Astrocyte (in vitro differentiated cells and primary cell): ENCODE measurements at regions not wholly inside any gene's neighbourhood (a gene's known extent, or its start where the extent isn't known, plus 50 kb on each side); places are given as distances from the start of the nearest gene placed in this dataset.
A peak's percentile ranks its signal among the peaks of the same experiment; 100 is the strongest.

ENCODE experiments used
- DNase-seq: peaks from one replicate; pipeline ENCODE4 v3.0.0-alpha.2; 2010; ENCODE audit warnings: low read depth
- FAIRE-seq: peaks from 2 replicates; lab custom pipeline; 2011; peaks lifted over from hg19 to GRCh38; lab: Jason Lieb, UNC
- H2AFZ ChIP-seq: 2 replicates; pipeline ENCODE4 v1.6.0; 2012; ENCODE audit warnings: low read depth, low read length, inconsistent platforms
- H3K27ac ChIP-seq: 2 replicates; pipeline ENCODE4 v1.5.1; 2011; ENCODE audit warnings: low read depth, low read length, inconsistent platforms
- H3K27me3 ChIP-seq: 2 replicates; pipeline ENCODE4 v1.6.0; 2011; ENCODE audit warnings: low read length, inconsistent platforms; ENCODE audit not compliant: insufficient read depth
- H3K36me3 ChIP-seq: 2 replicates; pipeline ENCODE4 v1.5.1; 2011; ENCODE audit warnings: low read length, inconsistent platforms; ENCODE audit not compliant: insufficient read depth
- H3K4me1 ChIP-seq: 2 replicates; pipeline ENCODE4 v1.5.1; 2011; ENCODE audit warnings: low read length, inconsistent platforms; ENCODE audit not compliant: insufficient read depth
- H3K4me2 ChIP-seq: 2 replicates; pipeline ENCODE4 v1.6.0; 2012; ENCODE audit warnings: low read length, inconsistent platforms
- H3K4me3 ChIP-seq: 2 replicates; pipeline ENCODE4 v1.5.1; 2011; ENCODE audit warnings: low read depth, mild to moderate bottlenecking, low read length, inconsistent platforms; ENCODE audit not compliant: insufficient read depth
- H3K79me2 ChIP-seq: 2 replicates; pipeline ENCODE4 v1.6.0; 2012; ENCODE audit warnings: mild to moderate bottlenecking, low read length, inconsistent platforms; ENCODE audit not compliant: insufficient read depth
- H3K9ac ChIP-seq: 2 replicates; pipeline ENCODE4 v1.6.0; 2012; ENCODE audit warnings: mild to moderate bottlenecking, low read length, inconsistent platforms
- H3K9me3 ChIP-seq: 2 replicates; pipeline ENCODE4 v1.5.1; 2012; ENCODE audit warnings: low read depth, mild to moderate bottlenecking, low read length, inconsistent platforms; ENCODE audit not compliant: insufficient read depth
- H4K20me1 ChIP-seq: 2 replicates; pipeline ENCODE4 v1.6.0; 2012; ENCODE audit warnings: low read length, inconsistent platforms; ENCODE audit not compliant: insufficient read depth
- H3K27ac Mint-ChIP-seq: one replicate; pipeline ENCODE4 v1.8.0; 2021; ENCODE audit warnings: mild to moderate bottlenecking, mixed read lengths; ENCODE audit not compliant: unreplicated experiment
- H3K27me3 Mint-ChIP-seq: one replicate; pipeline ENCODE4 v1.8.0; 2021; ENCODE audit warnings: low read depth, mixed read lengths; ENCODE audit not compliant: unreplicated experiment
- H3K36me3 Mint-ChIP-seq: one replicate; pipeline ENCODE4 v1.8.0; 2021; ENCODE audit warnings: low read depth, mixed read lengths; ENCODE audit not compliant: unreplicated experiment
- H3K4me1 Mint-ChIP-seq: one replicate; pipeline ENCODE4 v1.8.0; 2021; ENCODE audit warnings: low read depth, mixed read lengths; ENCODE audit not compliant: unreplicated experiment
- H3K4me3 Mint-ChIP-seq: one replicate; pipeline ENCODE4 v1.8.0; 2021; ENCODE audit warnings: mild to moderate bottlenecking, moderate library complexity, mixed read lengths; ENCODE audit not compliant: unreplicated experiment
- H3K9me3 Mint-ChIP-seq: one replicate; pipeline ENCODE4 v1.8.0; 2021; ENCODE audit warnings: mild to moderate bottlenecking, mixed read lengths; ENCODE audit not compliant: unreplicated experiment
- CTCF ChIP-seq: IDR thresholded peaks from 2 replicates; pipeline ENCODE4 v1.5.1; 2011; ENCODE audit warnings: low read depth, mild to moderate bottlenecking, inconsistent platforms, low read length, moderate library complexity; ENCODE audit not compliant: insufficient read depth
- EZH2 ChIP-seq: IDR thresholded peaks from 2 replicates; pipeline ENCODE4 v1.6.1; 2012; ENCODE audit warnings: mild to moderate bottlenecking, low read length, inconsistent platforms; ENCODE audit not compliant: insufficient read depth

GRCh38 chr3:120850381-120851295, 57.4 kb upstream of the STXBP5L start:
- no peak for TF ChIP-seq CTCF
- TF ChIP-seq EZH2: no peak
- no peaks in the 10 kb centered on the region for H4K20me1 ChIP-seq
- no peak overlapping the region for H3K4me3 Mint-ChIP-seq
- H3K79me2 ChIP-seq: no peaks in the 10 kb centered on the region
- no peak overlapping the region for H2AFZ ChIP-seq
- H3K4me2 ChIP-seq: no peak overlapping the region
- H3K4me1 Mint-ChIP-seq: peaks cover 12% of the 10 kb centered on the region
- no peak for FAIRE-seq
- DNase-seq: peak; percentile 45
- no peaks in the 10 kb centered on the region for H3K27me3 Mint-ChIP-seq
- no peaks in the 10 kb centered on the region for H3K27me3 ChIP-seq
- H3K36me3 Mint-ChIP-seq: no peaks in the 10 kb centered on the region
- H3K9me3 Mint-ChIP-seq: no peaks in the 10 kb centered on the region
- no peak overlapping the region for H3K27ac Mint-ChIP-seq
- H3K9me3 ChIP-seq: no peaks in the 10 kb centered on the region
- no peak overlapping the region for H3K9ac ChIP-seq
- H3K36me3 ChIP-seq: no peaks in the 10 kb centered on the region
- H3K27ac ChIP-seq: no peak overlapping the region
- H3K4me1 ChIP-seq: peaks cover 7% of the 10 kb centered on the region
- no peak overlapping the region for H3K4me3 ChIP-seq

- Mint-ChIP-seq H3K27ac (no peak overlapping the region), H3K4me1 (peaks cover 21% of the 10 kb centered on the region), H3K36me3 (no peaks in the 10 kb centered on the region), H3K4me3 (no peak overlapping the region), H3K9me3 (no peaks in the 10 kb centered on the region), H3K27me3 (no peaks in the 10 kb centered on the region)
- Histone ChIP-seq H3K4me1 (peaks cover 7% of the 10 kb centered on the region), H3K9ac (no peak overlapping the region), H3K9me3 (no peaks in the 10 kb centered on the region), H2AFZ (no peak overlapping the region), H3K4me3 (no peak overlapping the region), H4K20me1 (no peaks in the 10 kb centered on the region), H3K27me3 (no peaks in the 10 kb centered on the region), H3K79me2 (no peaks in the 10 kb centered on the region), H3K4me2 (no peak overlapping the region), H3K27ac (no peak overlapping the region), H3K36me3 (no peaks in the 10 kb centered on the region)
- DNase-seq (no peak), FAIRE-seq (no peak)
- TF ChIP-seq CTCF (no peak), EZH2 (no peak)
Observed at GRCh38 chr3:120852412-120852811, 55.6 kb upstream of the STXBP5L start.

DNA sequence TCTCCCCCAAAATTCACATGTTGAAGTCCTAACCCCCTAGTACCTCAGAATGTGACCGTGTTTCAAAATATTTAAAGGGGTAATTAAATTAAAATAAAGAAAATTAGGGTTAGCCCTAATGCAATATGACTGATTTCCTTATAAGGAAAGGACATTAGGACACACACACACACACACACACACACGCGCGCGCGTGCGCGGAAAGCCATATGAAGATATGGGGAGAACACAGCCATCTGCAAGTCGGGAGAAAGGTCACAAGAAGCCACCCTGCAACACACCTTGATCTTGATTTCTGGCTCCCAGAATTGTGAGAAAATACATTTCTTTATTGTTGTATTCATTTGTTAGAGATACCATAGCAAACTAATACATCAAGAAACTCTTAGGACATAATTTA, 54.6 kb upstream of the STXBP5L start:
- Histone ChIP-seq H3K27ac (no peak overlapping the region), H3K4me2 (no peak overlapping the region), H2AFZ (no peak overlapping the region), H3K9me3 (no peaks in the 10 kb centered on the region), H3K9ac (no peak overlapping the region), H3K4me3 (no peak overlapping the region), H3K4me1 (peaks cover 7% of the 10 kb centered on the region), H3K36me3 (no peaks in the 10 kb centered on the region), H3K27me3 (no peaks in the 10 kb centered on the region), H4K20me1 (no peaks in the 10 kb centered on the region), H3K79me2 (no peaks in the 10 kb centered on the region)
- TF ChIP-seq EZH2 (no peak), CTCF (no peak)
- no peaks in the 10 kb centered on the region for H3K36me3 Mint-ChIP-seq
- DNase-seq (no peak), FAIRE-seq (no peak)
- no peaks in the 10 kb centered on the region for H3K27me3 Mint-ChIP-seq
- no peaks in the 10 kb centered on the region for H3K9me3 Mint-ChIP-seq
- no peak overlapping the region for H3K4me3 Mint-ChIP-seq
- H3K4me1 Mint-ChIP-seq: peaks cover 21% of the 10 kb centered on the region
- H3K27ac Mint-ChIP-seq: no peak overlapping the region
